GM18868 (cell line): ENCODE measurements at regions not wholly inside any gene's neighbourhood (a gene's known extent, or its start where the extent isn't known, plus 50 kb on each side); places are given as distances from the start of the nearest gene placed in this dataset.
"Not testable (repeated sequence)": the region's sequence is repeated elsewhere in the genome, so short reads cannot be mapped to it uniquely, and the experiment has no call there.

Experiments
- ATAC-seq: cut with Tn5 transposase; IDR thresholded peaks from one replicate; pipeline ENCODE4 v1.9.1; 2021; ENCODE audit warnings: mild to moderate bottlenecking, moderate library complexity; ENCODE audit not compliant: unreplicated experiment

DNA sequence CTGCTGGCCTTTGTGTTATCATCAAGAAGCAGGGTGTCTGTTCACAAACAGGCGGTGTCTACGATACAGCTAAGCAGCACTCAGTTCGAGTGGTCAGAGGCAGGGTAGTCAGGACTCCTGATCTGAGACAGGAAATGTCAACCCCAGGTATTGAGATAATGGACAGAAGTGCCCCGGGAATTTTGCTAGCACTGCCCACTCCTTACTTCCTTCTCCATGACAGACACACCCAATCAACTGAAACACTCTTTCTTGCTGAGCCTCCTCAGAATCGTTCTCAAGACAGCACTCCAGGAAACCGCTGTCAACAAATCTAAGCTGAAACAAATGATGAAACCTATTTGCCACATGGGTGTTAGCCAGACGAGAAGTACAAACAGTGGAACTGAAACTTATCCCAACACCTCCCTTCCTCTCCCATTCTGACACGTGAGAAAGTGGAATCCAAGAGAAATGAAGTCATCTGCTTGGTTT is 109.3 kb downstream of the GTF2IRD2B start:
- ATAC-seq: not testable (repeated sequence)

DNA sequence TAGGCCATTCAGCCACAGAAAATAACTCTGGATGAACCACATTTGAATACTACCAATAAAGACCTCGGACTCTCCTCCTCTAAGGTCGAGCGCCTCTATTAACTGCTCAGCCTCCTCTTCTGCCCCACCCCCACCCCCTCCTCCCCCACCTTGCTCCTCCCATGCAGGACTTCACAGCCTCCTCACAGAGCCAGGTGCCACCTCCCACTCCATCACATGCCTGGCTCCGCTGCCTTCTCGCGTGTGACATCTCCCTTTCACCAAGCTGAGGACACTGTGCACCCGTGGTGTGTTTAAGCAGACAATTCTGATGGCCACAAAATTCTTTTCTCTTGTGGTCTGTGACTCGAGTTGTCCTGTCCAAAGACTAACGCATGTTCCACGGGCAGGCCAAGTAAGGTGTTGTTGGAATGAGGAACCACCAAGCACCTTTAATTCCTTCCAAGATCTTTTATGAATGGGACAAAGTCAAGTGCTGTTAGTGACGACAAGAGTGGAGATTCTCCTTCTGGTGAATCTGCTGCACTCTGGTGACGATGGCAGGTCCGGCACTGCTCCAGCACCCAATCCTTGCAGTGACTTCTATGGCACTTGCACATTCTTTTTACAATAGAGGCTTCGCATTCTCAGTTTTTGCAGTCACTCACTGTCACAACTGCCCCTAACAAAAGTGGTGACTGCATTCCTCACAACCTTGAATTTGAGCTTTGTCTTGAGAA is 113.1 kb downstream of the GTF2IRD2B start:
- not testable (repeated sequence) for ATAC-seq

- not testable (repeated sequence) for ATAC-seq
Measured at GRCh38 chr7:75215460-75215859, 123.1 kb downstream of the GTF2IRD2B start.

DNA sequence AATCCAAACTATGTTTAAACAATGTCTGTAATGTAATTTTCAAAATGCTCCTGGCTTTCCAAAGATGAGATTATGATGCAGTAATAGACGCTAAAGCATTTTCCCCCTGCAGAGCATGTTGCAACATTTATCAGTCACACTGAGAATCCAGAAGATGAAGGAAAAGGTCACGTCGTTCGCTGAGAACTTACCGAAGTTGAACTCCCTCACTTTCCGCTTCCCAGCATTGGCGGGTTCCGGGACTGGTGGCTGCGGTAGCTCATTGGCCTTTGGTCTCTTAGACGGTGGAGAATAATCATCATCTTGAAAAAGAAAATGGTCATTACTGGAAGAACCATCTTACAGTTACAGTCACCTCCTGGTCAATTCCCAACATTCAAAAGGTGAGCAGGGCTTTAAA is 124.6 kb downstream of the GTF2IRD2B start:
- ATAC-seq: not testable (repeated sequence)

GRCh38 chr7:75226102-75226501 is 133.7 kb downstream of the GTF2IRD2B start:
- not testable (repeated sequence) for ATAC-seq

GRCh38 chr7:75229558-75229957 is 137.2 kb downstream of the GTF2IRD2B start:
- ATAC-seq: not testable (repeated sequence)

DNA sequence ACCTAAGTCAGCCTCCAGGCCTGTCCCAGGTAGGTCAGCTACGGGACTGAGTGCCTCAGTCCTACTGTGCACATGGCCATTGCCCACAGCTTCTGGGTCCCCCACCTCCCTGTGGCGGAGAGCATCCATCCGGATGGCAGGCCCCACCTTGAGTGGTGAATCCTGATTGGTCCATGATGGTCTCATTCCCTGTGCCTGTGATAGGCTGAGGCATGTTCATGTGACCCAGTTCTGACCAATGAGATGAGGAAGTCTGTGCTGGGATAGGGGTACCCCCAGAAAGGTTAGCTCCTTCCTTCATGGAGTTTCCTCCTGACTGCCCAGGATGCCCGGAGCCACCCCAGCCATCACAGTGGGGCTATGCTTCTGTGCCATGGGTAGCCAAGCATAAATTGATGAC is 138.2 kb downstream of the GTF2IRD2B start:
- not testable (repeated sequence) for ATAC-seq

DNA sequence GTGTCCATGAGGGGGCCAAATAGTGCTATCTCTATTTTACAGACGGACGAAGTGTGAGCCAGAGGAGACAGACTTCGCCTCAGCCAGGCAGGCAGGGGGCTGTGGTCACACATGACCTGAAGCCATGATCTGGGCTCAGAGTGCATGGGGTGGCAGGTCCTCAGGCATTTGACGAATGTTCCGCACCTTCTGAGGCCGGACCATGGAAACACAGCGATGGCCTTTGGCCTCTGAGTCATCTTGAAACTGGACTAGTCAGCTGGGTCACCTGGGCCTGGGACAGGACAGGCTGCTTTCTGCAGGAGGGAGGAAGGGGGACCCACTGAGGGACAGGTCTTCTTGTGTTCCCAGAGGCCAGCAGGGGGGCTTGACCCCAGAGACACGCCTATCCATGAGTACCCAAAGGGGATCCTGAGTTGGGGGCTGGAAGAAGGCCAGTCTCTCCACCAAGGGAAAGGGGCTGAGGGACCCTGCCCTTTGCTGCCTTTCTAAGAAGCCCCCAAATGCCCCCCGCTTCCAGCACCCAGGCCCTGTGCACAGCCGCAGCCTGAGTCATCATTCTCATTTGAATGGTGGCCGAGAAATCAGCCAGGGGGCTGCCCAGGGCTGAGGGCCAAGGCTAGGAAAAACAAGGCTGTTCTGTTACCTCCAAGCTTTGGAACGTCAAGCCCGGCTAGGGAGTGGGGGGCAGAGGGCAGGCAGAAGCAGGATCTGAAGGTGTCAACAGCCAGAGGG is 142.9 kb downstream of the GTF2IRD2B start:
- not testable (repeated sequence) for ATAC-seq

- ATAC-seq: not testable (repeated sequence)
Measured at GRCh38 chr7:75235827-75236167, 143.4 kb downstream of the GTF2IRD2B start.

DNA sequence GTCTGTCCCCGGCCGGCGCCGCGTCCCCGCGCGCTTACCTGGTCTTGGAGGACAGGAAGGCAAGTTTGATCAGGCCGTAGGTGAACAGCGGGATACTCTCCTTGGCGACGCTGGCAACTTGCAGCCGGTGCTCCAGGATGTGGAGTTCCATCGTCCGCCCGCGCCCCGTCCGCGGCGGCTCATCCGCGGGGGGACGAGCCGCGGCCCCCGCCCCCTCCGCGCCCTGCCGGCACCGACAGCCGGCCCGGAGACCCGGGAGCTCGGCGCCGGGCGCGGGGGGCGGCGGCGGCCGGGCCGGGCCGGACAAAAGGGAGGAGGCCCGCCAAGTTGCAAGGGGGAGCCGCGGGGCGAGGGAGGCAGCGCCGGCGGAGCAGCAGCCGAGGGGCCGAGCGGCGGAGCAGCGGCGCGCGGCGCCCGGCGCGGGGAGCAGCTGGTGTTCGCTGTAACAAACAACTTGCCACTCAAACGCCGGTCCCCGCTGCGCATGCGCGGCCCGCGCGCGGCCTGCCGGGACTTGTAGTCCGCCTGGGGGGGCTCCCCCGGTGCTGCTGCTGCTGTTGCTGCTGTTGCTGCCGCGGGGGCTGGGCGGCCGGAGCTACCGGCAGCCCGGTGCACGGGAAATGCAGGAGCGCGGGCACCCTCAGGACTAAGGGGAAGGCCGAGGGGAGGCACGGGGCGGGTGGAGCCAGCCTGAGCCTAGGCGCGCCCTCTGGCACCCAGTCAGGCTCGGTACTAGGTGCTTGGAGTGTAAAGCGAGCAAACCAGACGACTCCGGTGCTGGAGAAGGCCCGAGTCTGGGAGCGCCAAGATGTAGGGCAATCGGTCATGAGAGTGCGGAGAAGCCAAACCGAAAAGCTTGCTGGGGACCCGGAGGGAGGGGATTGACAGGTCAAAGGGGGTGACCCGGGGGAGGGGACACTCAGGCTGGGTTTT is 145.1 kb downstream of the GTF2IRD2B start:
- ATAC-seq: peak; percentile 94

- not testable (repeated sequence) for ATAC-seq
Measured at GRCh38 chr7:75238309-75238708, 145.9 kb downstream of the GTF2IRD2B start.

- not testable (repeated sequence) for ATAC-seq
Measured at GRCh38 chr7:75243638-75244037, 151.2 kb downstream of the GTF2IRD2B start.

DNA sequence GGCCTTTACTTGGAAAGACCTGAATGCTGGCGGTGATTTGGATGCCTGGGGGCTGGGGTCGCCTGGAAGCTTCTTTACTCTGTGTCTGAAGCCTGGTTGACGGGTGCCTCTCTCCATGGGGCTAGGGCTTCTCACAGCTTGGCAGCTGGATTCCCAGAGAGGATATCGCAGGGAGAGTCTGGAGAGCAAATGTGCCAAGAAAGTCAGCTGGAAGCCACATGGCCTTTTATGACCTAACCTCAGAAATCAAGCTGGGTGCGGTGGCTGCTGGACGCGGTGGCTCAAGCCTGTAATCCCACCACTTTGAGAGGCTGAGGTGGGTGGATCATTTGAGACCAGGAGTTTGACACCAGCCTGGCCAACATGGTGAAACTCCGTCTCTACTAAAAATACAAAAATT is 147.2 kb upstream of the TRIM73 start:
- not testable (repeated sequence) for ATAC-seq

GRCh38 chr7:75254238-75254637 is 141.2 kb upstream of the TRIM73 start:
- ATAC-seq: not testable (repeated sequence)

- not testable (repeated sequence) for ATAC-seq
Measured at GRCh38 chr7:75257442-75257841, 138.0 kb upstream of the TRIM73 start.

GRCh38 chr7:75259454-75260003 is 135.9 kb upstream of the TRIM73 start:
- not testable (repeated sequence) for ATAC-seq

DNA sequence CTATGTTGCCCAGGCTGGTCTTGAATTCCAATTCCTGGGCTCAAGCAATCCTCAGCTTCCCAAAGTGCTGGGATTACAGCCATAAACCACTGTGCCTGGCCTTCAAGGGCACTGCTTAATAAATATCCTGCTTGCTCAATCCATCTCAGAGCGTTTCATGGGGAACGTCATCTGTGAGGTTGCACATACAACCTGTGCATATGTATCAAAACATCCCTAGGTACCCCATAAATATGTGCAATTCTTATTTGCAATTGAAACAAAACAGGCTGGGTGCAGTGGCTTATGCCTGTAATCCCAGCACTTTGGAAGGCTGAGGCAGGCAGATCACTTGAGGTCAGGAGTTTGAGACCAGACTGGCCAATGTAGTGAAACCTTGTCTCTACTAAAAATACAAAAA is 133.8 kb upstream of the TRIM73 start:
- ATAC-seq: not testable (repeated sequence)

DNA sequence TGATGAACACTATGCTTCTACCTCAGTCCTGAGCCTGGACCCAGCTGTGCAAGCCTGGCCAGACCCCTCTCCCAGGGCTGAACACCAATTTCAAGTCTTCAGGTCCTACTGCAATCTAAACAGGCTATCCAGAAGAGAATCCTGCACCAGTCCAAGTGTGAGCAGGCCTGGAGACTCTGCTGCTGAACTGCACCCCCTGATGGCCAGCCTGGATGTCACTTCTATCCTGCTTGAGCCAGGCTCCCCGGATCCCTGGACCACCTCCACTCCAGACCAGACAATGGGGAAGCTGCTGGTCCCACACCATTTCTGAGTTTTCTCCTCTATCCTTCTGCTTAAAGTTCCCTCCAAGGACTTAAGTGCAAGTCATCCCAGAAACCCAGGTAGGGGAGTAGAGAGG is 127.3 kb upstream of the TRIM73 start:
- not testable (repeated sequence) for ATAC-seq

- peak; percentile 55 for ATAC-seq
Measured at GRCh38 chr7:75269159-75269558, 126.3 kb upstream of the TRIM73 start.

- peak; percentile 47 for ATAC-seq
Measured at GRCh38 chr7:75274114-75274513, 121.3 kb upstream of the TRIM73 start.
